Esophagus squamous epithelium (tissue), 4 donors: ENCODE measurements at regions not wholly inside any gene's neighbourhood (a gene's known extent, or its start where the extent isn't known, plus 50 kb on each side); places are given as distances from the start of the nearest gene placed in this dataset.

Experiments
- POLR2A ChIP-seq, 4 donors: fragments of 450-650 bp; IDR thresholded peaks; one replicate each; pipeline ENCODE4 v1.6.1; 2017; ENCODE audit warnings: antibody characterized with exemption in 4 of 4, mild to moderate bottlenecking in 4 of 4, moderate library complexity in 3 of 4
- TF ChIP-seq, protein P1 (sequence below), 6 experiments: fragments of 450-650 bp in 4 of 6; fragments of 200-600 bp in 2 of 6; sonication (generic) in 2 of 6; IDR thresholded peaks; one replicate each; pipeline ENCODE4 v1.5.1; 2016 to 2019; ENCODE audit warnings: antibody characterized with exemption in 6 of 6, mild to moderate bottlenecking in 4 of 6, moderate library complexity in 4 of 6

DNA sequence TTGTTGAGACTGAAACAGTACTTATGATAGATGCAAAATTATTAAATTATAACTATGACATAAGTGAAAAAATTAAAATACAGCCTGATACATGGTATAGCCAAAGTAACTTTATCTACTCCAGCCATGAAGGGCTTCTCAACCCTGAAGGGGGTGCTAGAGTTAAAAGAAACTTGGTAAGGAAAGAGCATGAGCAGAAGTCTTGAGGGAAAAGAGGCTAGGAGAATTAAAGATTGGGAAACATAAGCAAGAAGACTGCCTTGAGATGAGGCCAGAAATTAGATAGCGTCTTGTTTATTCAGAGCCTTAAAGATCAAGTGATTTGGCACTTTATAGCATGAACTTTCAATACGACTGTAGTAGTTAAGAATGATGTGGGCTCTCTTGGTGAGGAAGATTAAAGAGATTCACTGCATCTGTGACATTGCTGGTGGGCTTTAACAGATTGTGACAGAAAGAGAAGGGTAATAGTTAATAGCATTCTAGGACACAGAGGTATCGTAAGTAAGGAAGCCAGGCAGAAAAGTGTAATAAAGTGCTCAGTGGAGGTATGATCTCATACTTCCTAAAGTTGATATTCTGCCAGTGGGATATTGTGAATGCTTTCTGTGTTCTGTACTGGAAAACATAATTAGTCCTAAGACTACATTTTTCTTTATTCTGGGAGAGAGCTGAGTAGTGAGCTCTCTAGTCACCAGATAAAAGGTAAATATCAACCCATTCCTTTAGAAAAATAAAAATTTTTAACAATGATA, 385.4 kb upstream of the PRR20A start:
- TF ChIP-seq, protein P1, sequence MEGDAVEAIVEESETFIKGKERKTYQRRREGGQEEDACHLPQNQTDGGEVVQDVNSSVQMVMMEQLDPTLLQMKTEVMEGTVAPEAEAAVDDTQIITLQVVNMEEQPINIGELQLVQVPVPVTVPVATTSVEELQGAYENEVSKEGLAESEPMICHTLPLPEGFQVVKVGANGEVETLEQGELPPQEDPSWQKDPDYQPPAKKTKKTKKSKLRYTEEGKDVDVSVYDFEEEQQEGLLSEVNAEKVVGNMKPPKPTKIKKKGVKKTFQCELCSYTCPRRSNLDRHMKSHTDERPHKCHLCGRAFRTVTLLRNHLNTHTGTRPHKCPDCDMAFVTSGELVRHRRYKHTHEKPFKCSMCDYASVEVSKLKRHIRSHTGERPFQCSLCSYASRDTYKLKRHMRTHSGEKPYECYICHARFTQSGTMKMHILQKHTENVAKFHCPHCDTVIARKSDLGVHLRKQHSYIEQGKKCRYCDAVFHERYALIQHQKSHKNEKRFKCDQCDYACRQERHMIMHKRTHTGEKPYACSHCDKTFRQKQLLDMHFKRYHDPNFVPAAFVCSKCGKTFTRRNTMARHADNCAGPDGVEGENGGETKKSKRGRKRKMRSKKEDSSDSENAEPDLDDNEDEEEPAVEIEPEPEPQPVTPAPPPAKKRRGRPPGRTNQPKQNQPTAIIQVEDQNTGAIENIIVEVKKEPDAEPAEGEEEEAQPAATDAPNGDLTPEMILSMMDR (IDR thresholded peaks at IDR 0.05), result no peak
- TF ChIP-seq POLR2A (IDR thresholded peaks at IDR 0.05), result no peak
